GM19239 (cell line): ENCODE measurements at regions not wholly inside any gene's neighbourhood (a gene's known extent, or its start where the extent isn't known, plus 50 kb on each side); places are given as distances from the start of the nearest gene placed in this dataset.
"Not testable (repeated sequence)": the region's sequence is repeated elsewhere in the genome, so short reads cannot be mapped to it uniquely, and the experiment has no call there.

Source experiments
- DNase-seq: peaks from one replicate; pipeline ENCODE4 v3.0.0; 2011; ENCODE audit warnings: low spot score; ENCODE audit not compliant: insufficient read length
- FAIRE-seq: peaks from 2 replicates; lab custom pipeline; 2011; peaks lifted over from hg19 to GRCh38; lab: Jason Lieb, UNC

GRCh38 chr22:48303369-48303725 lies 1524.3 kb downstream of the BRD1 start:
- FAIRE-seq: no peak

GRCh38 chr22:48302657-48303368 lies 1524.9 kb downstream of the BRD1 start:
- no peak for FAIRE-seq
- no peak for DNase-seq

More at GRCh38 chr22:48303369-48303725, 1524.3 kb downstream of the BRD1 start:
- DNase-seq: no peak

- FAIRE-seq: no peak
- DNase-seq: no peak
Observed at GRCh38 chr22:48301908-48302307, 1525.8 kb downstream of the BRD1 start.

- FAIRE-seq: no peak
- no peak for DNase-seq
Observed at GRCh38 chr22:48301421-48301820, 1526.3 kb downstream of the BRD1 start.

- FAIRE-seq (no peak), DNase-seq (no peak)
Observed at GRCh38 chr22:48300877-48301276, 1526.8 kb downstream of the BRD1 start.

GRCh38 chr22:48299801-48300200 lies 1527.9 kb downstream of the BRD1 start:
- DNase-seq (no peak), FAIRE-seq (no peak)

- FAIRE-seq (no peak), DNase-seq (no peak)
Observed at GRCh38 chr22:48299124-48299523, 1528.5 kb downstream of the BRD1 start.

GRCh38 chr22:48297296-48297695 lies 1530.4 kb downstream of the BRD1 start:
- DNase-seq: no peak
- no peak for FAIRE-seq

- not testable (repeated sequence) for FAIRE-seq, DNase-seq
Observed at GRCh38 chr22:48289954-48290353, 1527.5 kb downstream of the TBC1D22A start.

- no peak for FAIRE-seq
- no peak for DNase-seq
Observed at GRCh38 chr22:48288376-48288940, 1526.0 kb downstream of the TBC1D22A start.

GRCh38 chr22:48287031-48287430 lies 1524.6 kb downstream of the TBC1D22A start:
- DNase-seq (no peak), FAIRE-seq (no peak)

GRCh38 chr22:48284671-48285070 lies 1522.2 kb downstream of the TBC1D22A start:
- no peak for DNase-seq
- no peak for FAIRE-seq

GRCh38 chr22:48282804-48283203 lies 1520.4 kb downstream of the TBC1D22A start:
- no peak for FAIRE-seq
- DNase-seq: no peak

GRCh38 chr22:48279461-48279756 lies 1517.0 kb downstream of the TBC1D22A start:
- FAIRE-seq: no peak

GRCh38 chr22:48278620-48279460 lies 1516.4 kb downstream of the TBC1D22A start:
- FAIRE-seq (no peak), DNase-seq (no peak)

More at GRCh38 chr22:48279461-48279756, 1517.0 kb downstream of the TBC1D22A start:
- DNase-seq: no peak

- DNase-seq (no peak), FAIRE-seq (no peak)
Observed at GRCh38 chr22:48277868-48278581, 1515.6 kb downstream of the TBC1D22A start.

GRCh38 chr22:48276994-48277867 lies 1514.8 kb downstream of the TBC1D22A start:
- DNase-seq: no peak
- no peak for FAIRE-seq

- DNase-seq (no peak), FAIRE-seq (no peak)
Observed at GRCh38 chr22:48275412-48275811, 1513.0 kb downstream of the TBC1D22A start.

GRCh38 chr22:48270731-48271130 lies 1508.3 kb downstream of the TBC1D22A start:
- no peak for FAIRE-seq
- DNase-seq: no peak
